Spleen (tissue), 11 donors: ENCODE measurements at regions not wholly inside any gene's neighbourhood (a gene's known extent, or its start where the extent isn't known, plus 50 kb on each side); places are given as distances from the start of the nearest gene placed in this dataset.
"Not testable (repeated sequence)": the region's sequence is repeated elsewhere in the genome, so short reads cannot be mapped to it uniquely, and the experiment has no call there.

Source experiments
- DNase-seq: peaks from one replicate; pipeline ENCODE4 v3.0.0-alpha.2; 2020
- H3K27ac ChIP-seq, 8 donors: fragments of 200-600 bp; sonication (generic) in 7 of 8; 1 replicate in 4 of 8; 2 replicates in 4 of 8; pipeline versions ENCODE4 v1.5.0 to v1.8.0; 2016 to 2021; ENCODE audit warnings: inconsistent platforms in 4 of 8, mild to moderate bottlenecking in 4 of 8, moderate library complexity in 1 of 8
- H3K27me3 ChIP-seq, 7 donors: fragments of 200-600 bp; sonication (generic) in 6 of 7; replicated peaks in 1 of 7; 1 replicate in 4 of 7; 2 replicates in 3 of 7; pipeline versions ENCODE4 v1.5.0 to v1.8.0; 2016 to 2021; ENCODE audit warnings: inconsistent platforms in 3 of 7, mild to moderate bottlenecking in 1 of 7
- H3K36me3 ChIP-seq, 6 donors: fragments of 200-600 bp; sonication (generic) in 5 of 6; 1 replicate in 4 of 6; 2 replicates in 2 of 6; pipeline versions ENCODE4 v1.5.0 to v1.8.0; 2016 to 2021; ENCODE audit warnings: inconsistent platforms in 2 of 6
- H3K4me1 ChIP-seq, 6 donors: fragments of 200-600 bp; sonication (generic) in 5 of 6; 1 replicate in 3 of 6; 2 replicates in 3 of 6; pipeline versions ENCODE4 v1.5.0 to v1.8.0; 2016 to 2021; ENCODE audit warnings: inconsistent platforms in 3 of 6
- H3K4me3 ChIP-seq, 8 donors: fragments of 200-600 bp; sonication (generic) in 7 of 8; 1 replicate in 4 of 8; 2 replicates in 4 of 8; pipeline versions ENCODE4 v1.5.0 to v1.8.0; 2016 to 2021; ENCODE audit warnings: inconsistent platforms in 4 of 8, mild to moderate bottlenecking in 4 of 8, moderate library complexity in 2 of 8
- H3K9me3 ChIP-seq, 8 donors: fragments of 200-600 bp; sonication (generic) in 7 of 8; 1 replicate in 4 of 8; 2 replicates in 4 of 8; pipeline versions ENCODE4 v1.5.0 to v1.8.0; 2016 to 2021; ENCODE audit warnings: inconsistent platforms in 4 of 8
- POLR2A ChIP-seq, 3 donors: fragments of 450-650 bp; IDR thresholded peaks; one replicate each; pipeline ENCODE4 v1.5.1; 2017; ENCODE audit warnings: antibody characterized with exemption in 3 of 3, mild to moderate bottlenecking in 1 of 3
- POLR2AphosphoS5 ChIP-seq, 3 donors: sonication (generic); formaldehyde crosslinking; IDR thresholded peaks; one replicate each; pipeline ENCODE4 v1.5.1; 2017; ENCODE audit warnings: antibody characterized with exemption in 3 of 3
- WGBS, 5 donors: extraction: QIAGEN DNeasy Blood & Tissue Kit in 3 of 5; methylation state at CpG; one replicate each; pipeline versions ENCODE4 v1.1.5 to v1.1.7; 2013 to 2018; 5-methylcytosine and 5-hydroxymethylcytosine counted together
- intact Hi-C: fragments of 100-400 bp; cut with DNase I; formaldehyde crosslinking; loops from one replicate; pipeline ENCODE4 v1.15.0; 2023; ENCODE audit warnings: low total_unique reads
- TF ChIP-seq, protein P1 (sequence below), 11 experiments: fragments of 200-600 bp in 7 of 11; fragments of 450-650 bp in 4 of 11; sonication (generic) in 4 of 11; IDR thresholded peaks in 8 of 11; conservative IDR thresholded peaks in 3 of 11; 1 replicate in 7 of 11; 2 replicates in 4 of 11; pipeline versions ENCODE4 v1.4.0 to v1.8.0; 2016 to 2021; ENCODE audit warnings: antibody characterized with exemption in 11 of 11, inconsistent platforms in 4 of 11, mild to moderate bottlenecking in 1 of 11
- donor health status: healthy with polysubstance abuse.
- donor health status: DM: no; HTN: no; CAD: no; lungs with moderate emphysema.
- donor health status: DM: no; HTN: no; CAD: no.
- donor health status: Bipolar disorder and iron deficiency.
- donor health status: healthy.
- donor health status: DM: no; HTN: no; CAD: no.
- donor health status: DM: yes; HTN: yes; CAD: no.

DNA sequence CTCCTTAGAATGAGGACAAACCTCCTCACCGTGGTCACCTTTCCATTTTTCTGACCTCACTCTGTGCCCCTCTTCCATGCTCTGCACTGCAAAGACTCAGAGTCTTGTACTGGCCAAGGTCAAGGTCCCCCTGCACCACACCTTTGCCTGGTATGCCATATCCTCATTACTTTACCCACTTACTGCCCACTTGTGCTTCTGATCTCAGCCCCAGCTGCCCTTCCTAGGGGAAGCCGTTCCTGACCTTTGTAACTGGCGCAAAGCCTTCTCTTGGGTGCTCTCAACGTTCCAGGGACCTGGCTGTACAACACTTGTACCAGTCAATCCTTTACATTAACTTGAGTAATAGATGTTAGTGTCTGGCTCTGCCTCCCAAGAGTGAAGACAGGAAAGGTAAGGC, 256.0 kb downstream of the SV2B start:
- Histone ChIP-seq H3K9me3 (no peaks in the 10 kb centered on the region), H3K27me3 (peaks cover 0 to 39% (median 0%) of the 10 kb centered on the region in 7 donors), H3K4me1 (no peaks in the 10 kb centered on the region), H3K27ac (no peak overlapping the region), H3K4me3 (no peak overlapping the region), H3K36me3 (no peaks in the 10 kb centered on the region)
- TF ChIP-seq, protein P1, sequence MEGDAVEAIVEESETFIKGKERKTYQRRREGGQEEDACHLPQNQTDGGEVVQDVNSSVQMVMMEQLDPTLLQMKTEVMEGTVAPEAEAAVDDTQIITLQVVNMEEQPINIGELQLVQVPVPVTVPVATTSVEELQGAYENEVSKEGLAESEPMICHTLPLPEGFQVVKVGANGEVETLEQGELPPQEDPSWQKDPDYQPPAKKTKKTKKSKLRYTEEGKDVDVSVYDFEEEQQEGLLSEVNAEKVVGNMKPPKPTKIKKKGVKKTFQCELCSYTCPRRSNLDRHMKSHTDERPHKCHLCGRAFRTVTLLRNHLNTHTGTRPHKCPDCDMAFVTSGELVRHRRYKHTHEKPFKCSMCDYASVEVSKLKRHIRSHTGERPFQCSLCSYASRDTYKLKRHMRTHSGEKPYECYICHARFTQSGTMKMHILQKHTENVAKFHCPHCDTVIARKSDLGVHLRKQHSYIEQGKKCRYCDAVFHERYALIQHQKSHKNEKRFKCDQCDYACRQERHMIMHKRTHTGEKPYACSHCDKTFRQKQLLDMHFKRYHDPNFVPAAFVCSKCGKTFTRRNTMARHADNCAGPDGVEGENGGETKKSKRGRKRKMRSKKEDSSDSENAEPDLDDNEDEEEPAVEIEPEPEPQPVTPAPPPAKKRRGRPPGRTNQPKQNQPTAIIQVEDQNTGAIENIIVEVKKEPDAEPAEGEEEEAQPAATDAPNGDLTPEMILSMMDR (IDR thresholded peaks at IDR 0.05 in 8 of 11, conservative IDR thresholded peaks at IDR 0.05 in 3 of 11) = no peak
- TF ChIP-seq POLR2AphosphoS5 (IDR thresholded peaks at IDR 0.05) (no peak), POLR2A (IDR thresholded peaks at IDR 0.05) (no peak)
- intact Hi-C loops = no loop called here
- WGBS, 5 donors = 65 to 86% (median 71%) methylated on average over 4 of the region's 4 CpGs
- no peak for DNase-seq

DNA sequence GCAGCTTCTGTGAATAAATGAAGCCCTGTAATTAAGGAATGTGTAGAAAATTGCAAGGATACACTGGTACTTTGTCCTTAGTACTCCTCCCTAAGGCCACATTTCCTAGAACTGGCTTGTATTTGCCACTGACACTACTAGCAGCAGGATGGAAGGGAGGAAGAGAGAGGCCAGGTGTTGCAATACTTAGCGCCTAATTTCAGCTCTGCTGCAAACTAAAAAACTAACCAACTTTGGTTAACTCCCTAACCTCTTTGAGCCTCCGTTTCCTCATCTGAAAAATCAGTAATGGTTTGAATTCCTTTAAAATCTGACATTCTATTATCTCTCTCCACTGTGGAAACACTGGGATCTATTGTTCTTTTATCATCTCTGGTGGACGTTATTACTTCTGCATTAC, 257.0 kb downstream of the SV2B start:
- H3K27ac ChIP-seq = no peak overlapping the region
- WGBS, 5 donors = 57 to 78% (median 64%) methylated on average over 3 of the region's 3 CpGs
- no peaks in the 10 kb centered on the region for H3K4me1 ChIP-seq
- no peak overlapping the region for H3K4me3 ChIP-seq
- no peaks in the 10 kb centered on the region for H3K36me3 ChIP-seq
- H3K9me3 ChIP-seq = no peaks in the 10 kb centered on the region
- intact Hi-C loops = no loop called here
- no peak for DNase-seq
- H3K27me3 ChIP-seq = peaks cover 0 to 34% (median 0%) of the 10 kb centered on the region in 7 donors
- TF ChIP-seq POLR2A (IDR thresholded peaks at IDR 0.05) (no peak), POLR2AphosphoS5 (IDR thresholded peaks at IDR 0.05) (no peak)
- TF ChIP-seq, protein P1 (IDR thresholded peaks at IDR 0.05 in 8 of 11, conservative IDR thresholded peaks at IDR 0.05 in 3 of 11) = no peak

DNA sequence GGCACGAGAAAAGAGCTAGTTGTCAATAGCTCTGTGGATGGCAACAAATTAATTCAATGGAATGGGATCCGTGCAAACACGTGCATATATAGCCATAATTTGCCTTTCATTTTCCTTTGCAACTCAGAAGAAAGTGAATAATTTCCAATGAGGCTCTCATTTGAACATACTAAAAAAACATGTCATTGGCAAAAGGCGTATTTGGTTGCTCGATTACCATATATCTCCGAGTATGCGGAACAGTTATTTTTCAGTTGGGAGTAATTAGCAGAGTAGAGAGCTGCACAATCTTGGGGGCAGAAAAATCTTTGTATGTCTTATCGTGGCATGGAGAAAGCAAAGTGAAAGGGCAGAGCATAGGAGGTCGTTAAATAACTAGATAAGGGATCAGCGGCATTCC, 257.4 kb downstream of the SV2B start:
- DNase-seq = no peak
- no peak overlapping the region for H3K4me3 ChIP-seq
- TF ChIP-seq, protein P1 (IDR thresholded peaks at IDR 0.05 in 8 of 11, conservative IDR thresholded peaks at IDR 0.05 in 3 of 11) = no peak
- TF ChIP-seq POLR2A (IDR thresholded peaks at IDR 0.05) (no peak), POLR2AphosphoS5 (IDR thresholded peaks at IDR 0.05) (no peak)
- no peaks in the 10 kb centered on the region for H3K36me3 ChIP-seq
- no peaks in the 10 kb centered on the region for H3K4me1 ChIP-seq
- H3K27me3 ChIP-seq = peaks cover 0 to 34% (median 0%) of the 10 kb centered on the region in 7 donors
- intact Hi-C loops = no loop called here
- no peaks in the 10 kb centered on the region for H3K9me3 ChIP-seq
- H3K27ac ChIP-seq = no peak overlapping the region
- 80 to 94% (median 91%) methylated on average over 10 of the region's 10 CpGs for whole genome bisulfite sequencing, 5 donors

DNA sequence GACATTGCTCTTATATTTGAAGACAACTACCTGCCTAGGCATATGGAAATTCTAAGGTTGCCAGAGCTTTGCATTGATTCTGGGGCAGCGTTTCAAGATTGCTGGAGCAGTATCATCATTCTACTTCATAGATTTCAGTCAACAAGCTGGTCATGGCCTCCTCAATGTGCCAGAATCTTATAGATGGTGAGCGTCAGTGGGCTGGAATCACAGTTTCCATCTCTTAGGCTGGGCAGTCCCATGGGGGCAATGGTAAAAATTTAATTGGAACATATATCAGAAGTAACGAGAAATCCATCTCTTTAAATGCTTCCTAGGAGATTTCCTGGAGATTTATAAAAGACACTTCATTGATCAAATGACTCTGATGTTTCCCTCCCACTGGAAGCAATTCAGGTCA, 258.3 kb downstream of the SV2B start:
- WGBS, 5 donors = 79 to 90% (median 88%) methylated on average over 3 of the region's 3 CpGs
- intact Hi-C loops = no loop called here
- Histone ChIP-seq H3K27ac (no peak overlapping the region), H3K36me3 (no peaks in the 10 kb centered on the region), H3K27me3 (peaks cover 0 to 34% (median 0%) of the 10 kb centered on the region in 7 donors), H3K9me3 (no peaks in the 10 kb centered on the region), H3K4me1 (no peaks in the 10 kb centered on the region), H3K4me3 (no peak overlapping the region)
- no peak for DNase-seq
- TF ChIP-seq, protein P1 (IDR thresholded peaks at IDR 0.05 in 8 of 11, conservative IDR thresholded peaks at IDR 0.05 in 3 of 11) = no peak
- TF ChIP-seq POLR2AphosphoS5 (IDR thresholded peaks at IDR 0.05) = no peak
- no peak for TF ChIP-seq POLR2A (IDR thresholded peaks at IDR 0.05)

DNA sequence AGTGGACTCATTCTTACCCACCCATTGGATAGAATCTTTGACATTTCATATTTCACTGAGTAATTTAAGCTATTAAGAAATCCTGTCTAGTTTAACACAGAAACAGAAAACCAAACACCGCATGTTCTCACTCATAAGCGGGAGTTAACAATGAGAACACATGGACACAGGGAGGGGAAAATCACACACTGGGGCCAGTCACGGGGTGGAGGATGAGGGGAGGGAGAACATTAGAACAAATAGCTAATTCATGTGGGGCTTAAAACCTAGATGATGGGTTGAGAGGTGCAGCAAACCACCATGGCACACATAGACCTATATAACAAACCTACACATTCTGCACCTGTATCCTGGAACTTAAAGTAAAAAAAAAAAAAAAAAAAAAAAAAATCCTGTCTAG, 261.6 kb downstream of the SV2B start:
- H3K4me1 ChIP-seq, DNase-seq, H3K36me3 ChIP-seq, H3K27ac ChIP-seq, intact Hi-C loops, H3K4me3 ChIP-seq: not testable (repeated sequence)
- WGBS, 5 donors = 85 to 96% (median 87%) methylated on average over 3 of the region's 3 CpGs
- H3K27me3 ChIP-seq = peaks cover 0 to 24% (median 0%) of the 10 kb centered on the region in 7 donors
- H3K9me3 ChIP-seq = peaks cover 0 to 27% (median 15%) of the 10 kb centered on the region in 8 donors
